HCT116 (cell line): ENCODE measurements at regions not wholly inside any gene's neighbourhood (a gene's known extent, or its start where the extent isn't known, plus 50 kb on each side); places are given as distances from the start of the nearest gene placed in this dataset.

Experiments
- ATAC-seq: fragments of 200-7000 bp; cut with Tn5 transposase; 2 replicates; pipeline ENCODE4 v1.9.1; 2020; ENCODE audit warnings: mild to moderate bottlenecking, moderate library complexity
- BruUV-seq: library from RNA; stranded (reverse); fragments of 400-500 nt; replicated peaks from 2 replicates; lab custom pipeline; 2021; lab: Mats Ljungman, UMichigan
- CTCF ChIA-PET: fragments of 300-600 bp; sonication (Branson Sonifier 250); formaldehyde crosslinking; loops from one replicate; lab custom pipeline; 2021; ENCODE audit warnings: antibody characterized with exemption; lab: Charles Lee
- POLR2A ChIA-PET: fragments of 300-600, 350-600 bp; sonication (Branson Sonifier 250); formaldehyde crosslinking; loops from one replicate; lab custom pipeline; 2021; ENCODE audit warnings: antibody characterized with exemption; lab: Charles Lee
- RAD21 ChIA-PET, 2 experiments: fragments of 300-600 bp; sonication (Branson Sonifier 250); formaldehyde crosslinking; loops; one replicate each; lab custom pipeline; 2023; ENCODE audit warnings: low total read pairs in 2 of 2; ENCODE audit not compliant: uncharacterized antibody in 2 of 2, unreplicated experiment in 2 of 2, low non-redundant PET in 1 of 2; lab: Charles Lee
- DNase-seq: peaks from one replicate; pipeline ENCODE4 v3.0.0-alpha.2; 2010; ENCODE audit warnings: low read depth, low spot score
- H2AFZ ChIP-seq: fragments of 200-600 bp; shearing (Covaris generic), sonication (generic); 2 replicates; pipeline ENCODE4 v1.6.1; 2017; ENCODE audit warnings: low read depth, mixed run types, mixed read lengths, antibody characterized with exemption, low read length; ENCODE audit not compliant: poor library complexity, severe bottlenecking
- H3K27ac ChIP-seq: 2 replicates; pipeline ENCODE4 v1.5.1; 2012; ENCODE audit warnings: low read depth, low read length
- H3K27me3 ChIP-seq: fragments of 200-600 bp; sonication (generic); 2 replicates; pipeline ENCODE4 v1.6.1; 2016; ENCODE audit warnings: mixed run types, low read length, mixed read lengths; ENCODE audit not compliant: insufficient read depth
- H3K36me3 ChIP-seq, 2 experiments: fragments of 200-500 bp in 1 of 2; fragments of 200-600 bp in 1 of 2; sonication (Bioruptor generic) in 1 of 2; sonication (generic) in 1 of 2; 2 replicates each; pipeline versions ENCODE4 v1.5.1 to v1.6.1; 2014 to 2016; ENCODE audit warnings: low read length in 2 of 2, inconsistent platforms in 1 of 2, mixed read lengths in 1 of 2, mixed run types in 1 of 2; ENCODE audit not compliant: insufficient read depth in 2 of 2, control insufficient read depth in 1 of 2
- H3K4me1 ChIP-seq, 2 experiments: fragments of 200-600 bp in 1 of 2; sonication (generic) in 1 of 2; 2 replicates each; pipeline versions ENCODE4 v1.5.1 to v1.6.1; 2012 to 2017; ENCODE audit warnings: low read length in 2 of 2, inconsistent platforms in 1 of 2, mild to moderate bottlenecking in 1 of 2, mixed read lengths in 1 of 2, mixed run types in 1 of 2, moderate library complexity in 1 of 2; ENCODE audit not compliant: insufficient read depth in 2 of 2, control insufficient read depth in 1 of 2
- H3K4me2 ChIP-seq: fragments of 200-600 bp; sonication (generic); 2 replicates; pipeline ENCODE4 v1.6.1; 2017; ENCODE audit warnings: mixed run types, low read length, mixed read lengths
- H3K4me3 ChIP-seq, 2 experiments: fragments of 200-600 bp in 1 of 2; sonication (generic) in 1 of 2; replicated peaks in 1 of 2; 2 replicates each; pipeline ENCODE4 v1.5.1; 2011 to 2016; ENCODE audit warnings: low read length in 2 of 2, control low read depth in 1 of 2, low read depth in 1 of 2, mild to moderate bottlenecking in 1 of 2, mixed read lengths in 1 of 2, mixed run types in 1 of 2
- H3K79me2 ChIP-seq: fragments of 200-600 bp; sonication (generic); 2 replicates; pipeline ENCODE4 v1.6.1; 2017; ENCODE audit warnings: mild to moderate bottlenecking, mixed run types, low read length, moderate library complexity, mixed read lengths; ENCODE audit not compliant: insufficient read depth
- H3K9ac ChIP-seq: fragments of 200-600 bp; sonication (generic); 2 replicates; pipeline ENCODE4 v1.6.1; 2016; ENCODE audit warnings: low read length, mixed read lengths
- H3K9me2 ChIP-seq: fragments of 200-600 bp; sonication (generic), shearing (Covaris generic); 2 replicates; pipeline ENCODE4 v1.6.1; 2017; ENCODE audit warnings: mixed run types, mild to moderate bottlenecking, moderate library complexity; ENCODE audit not compliant: insufficient read depth
- H3K9me3 ChIP-seq, 2 experiments: fragments of 200-500 bp in 1 of 2; fragments of 200-600 bp in 1 of 2; sonication (Bioruptor generic) in 1 of 2; sonication (generic) in 1 of 2; 2 replicates each; pipeline ENCODE4 v1.6.1; 2014 to 2017; ENCODE audit warnings: low read length in 2 of 2, mixed read lengths in 2 of 2, inconsistent platforms in 1 of 2, low read depth in 1 of 2, mild to moderate bottlenecking in 1 of 2, mixed run types in 1 of 2, moderate library complexity in 1 of 2; ENCODE audit not compliant: control insufficient read depth in 1 of 2, insufficient read depth in 1 of 2
- H4K20me1 ChIP-seq: fragments of 200-600 bp; sonication (generic), shearing (Covaris generic); 2 replicates; pipeline ENCODE4 v1.6.1; 2017; ENCODE audit warnings: mixed run types, mild to moderate bottlenecking, moderate library complexity; ENCODE audit not compliant: insufficient read depth
- CEBPB ChIP-seq: IDR thresholded peaks from 2 replicates; pipeline ENCODE4 v1.6.1; 2012; ENCODE audit warnings: low read depth
- EGR1 ChIP-seq: IDR thresholded peaks from 2 replicates; pipeline ENCODE4 v1.6.1; 2012; ENCODE audit warnings: low read depth
- EZH2 ChIP-seq: fragments of 200-600 bp; sonication (generic); IDR thresholded peaks from 2 replicates; pipeline ENCODE4 v1.6.1; 2017; ENCODE audit warnings: antibody characterized with exemption, mixed run types
- FOSL1 ChIP-seq: IDR thresholded peaks from 2 replicates; pipeline ENCODE4 v1.6.1; 2012; ENCODE audit warnings: low read depth
- POLR2A ChIP-seq: IDR thresholded peaks from 2 replicates; pipeline ENCODE4 v1.7.0; 2011; ENCODE audit warnings: borderline replicate concordance; ENCODE audit not compliant: insufficient read depth, insufficient read length; ENCODE audit errors: extremely low read depth
- POLR2AphosphoS5 ChIP-seq: IDR thresholded peaks from 2 replicates; pipeline ENCODE4 v1.6.1; 2011; ENCODE audit warnings: mild to moderate bottlenecking, low read depth, low read length, moderate library complexity
- RAD21 ChIP-seq: IDR thresholded peaks from 2 replicates; pipeline ENCODE4 v1.6.1; 2012; ENCODE audit warnings: low read depth, mild to moderate bottlenecking
- REST ChIP-seq: IDR thresholded peaks from 2 replicates; pipeline ENCODE4 v1.6.1; 2012; ENCODE audit warnings: low read depth
- SIN3A ChIP-seq: IDR thresholded peaks from 2 replicates; pipeline ENCODE4 v1.6.1; 2012; ENCODE audit warnings: low read depth
- SP1 ChIP-seq: IDR thresholded peaks from 2 replicates; pipeline ENCODE4 v1.6.1; 2012; ENCODE audit warnings: low read depth
- SRF ChIP-seq: IDR thresholded peaks from 2 replicates; pipeline ENCODE4 v1.6.1; 2012; ENCODE audit warnings: low read depth
- YY1 ChIP-seq: IDR thresholded peaks from 2 replicates; pipeline ENCODE4 v1.6.1; 2011; ENCODE audit warnings: low read length, low read depth, moderate library complexity, mild to moderate bottlenecking; ENCODE audit not compliant: insufficient replicate concordance; ENCODE audit errors: extremely low read depth
- ZBTB33 ChIP-seq: IDR thresholded peaks from 2 replicates; pipeline ENCODE4 v1.6.1; 2011; ENCODE audit warnings: mild to moderate bottlenecking, low read length, moderate library complexity; ENCODE audit not compliant: insufficient replicate concordance; ENCODE audit errors: extremely low read depth
- ZFX ChIP-seq: fragments of 450-650 bp; IDR thresholded peaks from 2 replicates; pipeline ENCODE4 v1.6.1; 2017
- ZNF274 ChIP-seq: fragments of 200-500 bp; sonication (Bioruptor generic); IDR thresholded peaks from 2 replicates; pipeline ENCODE4 v1.6.1; 2014; ENCODE audit warnings: mild to moderate bottlenecking, low read depth, low read length, inconsistent platforms
- intact Hi-C: fragments of 100-400 bp; cut with micrococcal nuclease; formaldehyde crosslinking; loops from 2 replicates; pipeline ENCODE4 v1.10.0; 2022

GRCh38 chr10:61120805-61121204, 176.8 kb upstream of the RHOBTB1 start:
- H3K79me2 ChIP-seq = no peaks in the 10 kb centered on the region
- no peak for TF ChIP-seq SIN3A
- TF ChIP-seq SRF = no peak
- TF ChIP-seq POLR2AphosphoS5 = no peak
- TF ChIP-seq POLR2A = no peak
- no peak for TF ChIP-seq ZBTB33
- no peak for TF ChIP-seq ZNF274
- no peak for TF ChIP-seq ZFX
- no peak for TF ChIP-seq FOSL1
- no peak for TF ChIP-seq RAD21
- no peak for TF ChIP-seq REST
- TF ChIP-seq YY1 = no peak
- TF ChIP-seq CEBPB = no peak
- TF ChIP-seq EZH2 = no peak
- no peak for TF ChIP-seq EGR1
- no peak for TF ChIP-seq SP1
- DNase-seq = no peak
- no peaks in the 10 kb centered on the region for H3K36me3 ChIP-seq
- no peak for ATAC-seq
- no peaks in the 10 kb centered on the region for H3K9me2 ChIP-seq
- H3K9ac ChIP-seq = no peak overlapping the region
- H3K27ac ChIP-seq = no peak overlapping the region
- no peak overlapping the region for H3K4me2 ChIP-seq
- RAD21 ChIA-PET = no interaction called here
- no peak overlapping the region for H3K4me3 ChIP-seq
- H3K27me3 ChIP-seq = no peaks in the 10 kb centered on the region
- BruUV-seq = no TSS peak
- POLR2A ChIA-PET = no interaction called here
- H4K20me1 ChIP-seq = no peaks in the 10 kb centered on the region
- H3K4me1 ChIP-seq = no peaks in the 10 kb centered on the region
- intact Hi-C loops = no loop called here
- CTCF ChIA-PET = no interaction called here
- no peak overlapping the region for H2AFZ ChIP-seq
- no peaks in the 10 kb centered on the region for H3K9me3 ChIP-seq
